Dedifferentiated amniotic fluid mesenchymal stem cell (primary cell): ENCODE measurements at regions not wholly inside any gene's neighbourhood (a gene's known extent, or its start where the extent isn't known, plus 50 kb on each side); places are given as distances from the start of the nearest gene placed in this dataset.
"Not testable (repeated sequence)": the region's sequence is repeated elsewhere in the genome, so short reads cannot be mapped to it uniquely, and the experiment has no call there.

Experiments
- DNase-seq: peaks from one replicate; pipeline ENCODE4 v3.0.0-alpha.2; 2016; ENCODE audit errors: extremely low spot score

DNA sequence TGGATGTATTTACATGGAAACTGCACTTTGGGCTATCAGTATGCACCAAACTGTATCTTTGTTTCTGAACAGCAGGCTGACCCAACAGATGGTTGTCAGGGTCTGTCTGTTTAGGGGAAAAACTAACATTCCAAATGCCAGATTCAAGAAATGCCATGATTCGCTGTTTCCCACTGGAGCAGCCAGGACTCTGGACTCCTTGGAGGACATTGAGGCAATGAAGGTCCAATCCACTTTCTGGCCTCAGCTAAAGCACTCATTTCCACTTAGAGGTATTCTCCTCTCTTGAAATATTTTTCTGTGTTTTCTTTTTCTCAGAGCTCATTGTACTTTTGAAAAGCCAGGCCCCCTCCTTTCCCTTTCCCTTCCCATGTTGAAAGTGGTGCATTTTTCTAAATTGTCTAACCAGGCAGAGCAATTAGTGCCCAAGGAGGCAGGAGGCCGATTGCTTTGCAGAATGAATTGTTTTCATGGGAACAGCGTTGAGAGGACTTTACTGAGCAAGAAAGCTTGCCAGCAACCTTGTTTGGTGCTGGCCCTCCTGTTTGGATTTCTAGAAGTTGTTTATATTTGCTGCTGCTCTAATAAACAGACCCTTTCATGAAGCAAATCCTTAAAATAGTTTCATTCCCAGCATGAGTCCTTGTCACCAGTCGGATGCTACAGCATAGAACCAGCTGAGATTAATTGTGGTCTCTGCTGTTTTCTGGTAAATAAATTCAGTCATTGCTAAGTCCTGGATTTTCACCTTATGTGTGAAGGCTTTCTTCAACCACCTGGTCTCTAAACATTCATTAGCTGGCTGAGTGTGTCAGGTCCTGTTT lies 132.8 kb upstream of the TAF11L2 start:
- DNase-seq = no peak

DNA sequence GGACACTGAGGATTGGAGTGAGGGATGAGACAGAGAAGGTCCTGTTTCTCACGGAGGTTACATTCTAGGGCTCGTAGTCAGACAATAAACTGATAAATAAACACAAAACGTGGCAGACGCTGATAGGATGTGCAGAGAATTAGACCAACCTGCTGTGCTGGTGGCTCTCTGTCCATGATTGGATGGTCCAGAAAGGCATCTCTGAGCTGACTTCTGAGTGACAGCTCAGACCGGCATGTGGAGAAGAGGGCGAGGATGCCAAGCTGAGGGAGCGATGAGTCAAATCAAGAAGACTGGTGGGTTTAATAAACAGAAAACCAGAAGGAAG lies 132.3 kb upstream of the TAF11L2 start:
- DNase-seq = no peak

DNA sequence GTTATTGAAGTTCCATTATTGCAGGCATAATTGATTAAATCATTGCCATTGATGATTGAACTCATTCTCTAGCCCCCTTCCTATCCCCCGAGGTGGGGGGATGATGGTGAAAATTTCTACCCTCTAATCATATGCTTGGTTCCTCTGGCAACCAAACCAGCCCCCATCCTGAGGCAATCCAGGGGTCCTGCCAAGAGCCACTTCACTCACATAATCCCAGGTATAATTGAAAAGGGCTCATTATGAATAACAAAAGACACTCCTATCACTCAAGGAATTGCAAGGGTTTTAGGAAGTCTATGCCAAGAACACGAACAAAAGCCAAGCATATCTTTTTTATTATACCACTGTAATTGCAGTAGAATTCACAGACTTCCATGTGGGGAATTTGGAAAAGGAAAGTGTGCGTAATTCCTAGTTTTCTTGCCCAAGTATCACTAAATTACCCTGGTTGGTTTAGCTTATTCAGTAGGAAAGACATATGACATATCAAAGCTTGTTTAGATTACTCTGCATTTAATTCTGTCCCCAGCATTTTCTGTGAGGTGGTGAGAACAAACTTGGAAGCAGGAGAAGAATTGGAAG lies 130.7 kb upstream of the TAF11L2 start:
- DNase-seq = no peak

DNA sequence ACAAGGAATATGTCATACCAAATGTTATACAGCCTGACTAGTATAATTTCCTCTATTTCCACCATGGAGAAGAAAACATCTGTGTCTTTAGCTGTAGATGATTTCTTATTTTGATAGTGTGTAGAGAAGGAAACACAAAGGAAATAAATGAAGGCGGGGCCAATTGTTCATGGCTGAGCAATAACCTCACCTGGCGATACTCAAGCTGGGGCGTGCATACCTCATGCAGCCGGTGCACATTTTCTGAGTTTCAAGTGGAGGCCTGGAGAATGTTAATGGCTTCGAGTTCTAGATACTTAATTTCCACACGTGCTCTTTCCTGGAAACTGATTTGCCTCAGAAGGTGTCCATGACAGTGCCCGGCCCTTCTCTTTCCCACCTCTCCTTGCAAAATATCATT lies 127.4 kb upstream of the TAF11L2 start:
- no peak for DNase-seq

GRCh38 chr5:17373406-17373805 lies 124.6 kb upstream of the TAF11L2 start:
- DNase-seq = no peak

- DNase-seq = no peak
Observed at GRCh38 chr5:17373814-17374556, 124.0 kb upstream of the TAF11L2 start.

GRCh38 chr5:17374973-17375742 lies 122.9 kb upstream of the TAF11L2 start:
- DNase-seq = no peak

GRCh38 chr5:17375886-17376285 lies 122.1 kb upstream of the TAF11L2 start:
- DNase-seq = not testable (repeated sequence)

DNA sequence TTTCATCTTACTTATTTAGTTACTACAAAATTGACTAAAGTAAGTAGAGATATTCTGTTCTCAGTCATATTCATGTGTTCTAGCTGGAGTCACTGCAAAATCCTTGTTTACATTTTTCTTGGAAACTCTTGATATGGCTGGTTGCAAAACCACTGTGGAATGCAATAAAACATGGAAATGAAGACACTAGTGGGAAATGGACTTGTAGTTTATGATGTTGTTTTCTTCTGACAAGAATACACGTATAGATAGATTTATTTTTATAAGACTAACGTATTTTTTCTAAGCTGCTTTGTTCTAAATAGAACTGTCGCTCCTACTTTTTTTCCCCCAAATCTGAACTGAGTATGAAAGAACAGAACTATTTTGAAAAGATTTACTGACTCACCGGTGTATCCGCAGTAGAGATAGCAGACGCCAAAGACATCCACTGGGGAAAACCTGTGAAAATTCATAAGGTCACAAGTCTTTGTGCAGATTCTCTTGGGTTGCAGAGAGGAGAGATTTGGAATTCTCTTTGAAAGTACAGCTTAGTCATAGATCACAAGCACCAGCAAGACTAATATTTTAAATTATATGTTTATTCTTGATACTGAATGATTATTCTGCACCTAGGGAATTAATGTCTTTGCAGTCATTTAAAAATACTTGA lies 119.6 kb upstream of the TAF11L2 start:
- peak; percentile 64 for DNase-seq

DNA sequence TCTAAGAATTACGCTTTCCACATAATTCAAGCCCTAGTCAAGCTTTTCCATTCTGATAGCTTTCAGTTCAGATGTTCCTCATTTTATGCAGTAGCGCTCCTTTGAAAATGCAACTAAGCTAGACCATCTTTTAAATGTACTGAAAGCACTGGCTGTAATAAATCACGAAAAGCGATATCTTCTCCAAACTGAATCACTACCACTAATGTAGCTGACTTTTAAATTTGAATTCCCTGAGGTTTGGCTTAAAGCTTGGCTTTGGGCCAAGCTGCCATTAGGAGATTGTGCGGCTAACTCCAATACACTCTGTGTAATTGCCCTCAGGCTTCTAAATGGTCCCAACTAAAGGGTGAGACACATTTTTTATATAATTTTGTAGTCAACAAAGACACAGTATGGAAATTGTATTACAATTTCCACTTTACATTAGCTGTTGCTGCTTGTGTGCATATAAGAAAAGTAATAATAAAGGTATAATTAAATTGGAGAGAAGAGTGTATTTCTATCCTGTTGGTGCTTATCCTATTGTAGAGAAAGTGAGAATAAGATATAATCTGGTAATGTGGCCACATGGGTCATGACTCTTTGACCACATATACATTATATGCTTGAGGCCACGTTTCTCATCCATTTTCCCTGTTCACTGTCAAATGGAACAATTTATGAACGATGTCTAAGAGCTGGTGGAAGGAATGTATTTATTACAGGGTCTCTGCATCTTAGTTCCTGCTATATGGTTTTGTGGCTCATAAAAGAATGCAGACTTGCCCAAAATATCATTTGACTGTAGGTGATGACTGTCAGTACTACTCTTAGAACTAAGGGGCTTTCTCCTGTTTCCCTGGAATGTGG lies 118.7 kb upstream of the TAF11L2 start:
- DNase-seq = no peak

GRCh38 chr5:17381932-17382331 lies 116.1 kb upstream of the TAF11L2 start:
- DNase-seq = no peak

DNA sequence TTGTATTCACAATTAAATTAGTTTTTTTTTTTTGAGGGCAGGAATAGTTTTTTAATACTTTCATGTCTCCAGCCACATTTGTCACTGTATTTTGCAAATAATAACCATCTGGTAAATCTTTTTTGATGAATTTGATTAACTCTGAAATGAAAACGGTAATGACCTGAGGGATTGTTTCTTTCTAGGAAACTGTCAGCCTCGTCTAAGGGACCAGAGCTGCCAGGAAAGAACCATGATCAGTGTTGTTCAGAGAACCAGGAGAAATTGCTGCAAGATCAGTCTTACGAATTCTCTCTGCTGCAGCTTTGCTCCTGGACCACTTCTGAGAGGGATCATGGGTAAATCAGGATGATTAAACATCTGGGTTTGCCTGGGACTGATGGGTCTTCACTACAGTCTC lies 114.5 kb upstream of the TAF11L2 start:
- DNase-seq = no peak

- no peak for DNase-seq
Observed at GRCh38 chr5:17384181-17384580, 113.8 kb upstream of the TAF11L2 start.

DNA sequence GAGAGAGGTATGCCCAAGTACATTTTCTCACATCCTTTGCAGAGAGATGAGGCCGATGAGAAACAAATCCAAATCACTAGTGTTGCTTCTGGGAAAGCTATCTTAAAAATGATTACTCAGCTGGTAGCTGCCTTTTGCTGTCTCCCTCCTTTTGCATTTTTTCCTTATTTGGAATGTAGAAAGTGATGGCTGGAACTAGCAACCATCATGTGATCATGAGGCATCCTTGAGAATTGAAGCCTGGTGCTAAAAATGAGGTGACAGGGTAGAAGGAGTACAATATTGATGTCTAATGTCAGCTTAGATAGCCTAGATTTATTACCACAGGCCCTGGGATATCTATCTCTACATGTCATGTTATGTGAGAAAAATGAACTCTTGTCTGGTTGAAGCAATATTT lies 109.3 kb upstream of the TAF11L2 start:
- DNase-seq = no peak

DNA sequence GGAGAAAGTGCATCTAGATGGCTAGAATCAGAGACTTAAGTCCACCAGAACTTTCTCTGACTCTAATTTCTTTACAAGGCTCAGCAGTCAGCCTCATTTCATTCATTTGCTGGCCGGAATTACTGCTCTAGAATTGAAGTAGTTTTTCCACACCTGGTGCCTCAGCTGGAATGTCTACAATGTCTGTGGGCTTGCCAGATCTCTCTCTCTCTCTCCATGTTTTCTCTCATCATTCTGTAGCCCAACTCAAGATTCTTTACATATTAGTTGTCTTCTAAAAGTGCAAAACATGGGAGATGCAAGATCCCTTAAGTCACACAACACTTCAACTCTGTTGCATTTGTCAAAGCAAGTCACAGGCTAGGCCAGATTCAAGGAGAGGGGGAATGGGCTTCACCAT lies 103.9 kb upstream of the TAF11L2 start:
- no peak for DNase-seq

GRCh38 chr5:17395106-17395880 lies 102.7 kb upstream of the TAF11L2 start:
- DNase-seq = peak; percentile 60

DNA sequence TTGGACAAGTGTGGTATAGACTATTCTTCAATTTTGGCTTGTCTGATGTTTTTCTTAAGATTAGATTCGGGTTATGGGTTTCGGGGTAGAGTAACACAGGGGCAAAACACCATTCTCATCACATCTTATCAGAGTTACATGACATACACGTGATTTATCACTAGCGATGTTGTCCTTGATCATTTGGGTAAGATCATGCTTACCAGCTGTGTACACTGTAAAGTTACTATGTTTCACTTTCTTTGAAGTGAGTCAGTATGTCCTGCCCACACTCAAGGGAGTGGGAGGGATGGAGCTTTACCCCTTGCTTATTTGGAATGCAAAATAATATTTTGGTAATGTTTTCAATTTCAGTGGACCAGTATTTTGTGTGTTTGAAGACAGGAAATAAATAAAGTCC lies 101.8 kb upstream of the TAF11L2 start:
- no peak for DNase-seq

DNA sequence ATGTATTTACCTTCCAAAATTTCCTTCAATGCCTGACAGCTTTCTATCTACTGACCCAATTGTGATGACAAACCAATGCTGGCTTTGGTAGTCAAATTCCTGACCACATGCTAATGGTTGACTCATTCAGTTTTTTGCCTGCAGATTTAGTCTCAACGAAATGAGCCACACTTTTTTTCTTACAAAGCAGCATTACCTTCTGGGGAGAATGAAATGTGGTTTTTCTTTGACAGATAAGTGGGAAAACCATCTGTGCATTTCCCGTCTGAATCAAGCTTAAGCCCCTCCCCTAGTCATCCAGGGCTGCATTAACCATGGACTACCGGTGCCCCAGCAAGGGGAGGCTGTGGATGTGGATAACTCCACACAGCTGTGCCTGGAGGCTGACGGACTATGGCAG lies 99.6 kb upstream of the TAF11L2 start:
- peak; percentile 63 for DNase-seq

DNA sequence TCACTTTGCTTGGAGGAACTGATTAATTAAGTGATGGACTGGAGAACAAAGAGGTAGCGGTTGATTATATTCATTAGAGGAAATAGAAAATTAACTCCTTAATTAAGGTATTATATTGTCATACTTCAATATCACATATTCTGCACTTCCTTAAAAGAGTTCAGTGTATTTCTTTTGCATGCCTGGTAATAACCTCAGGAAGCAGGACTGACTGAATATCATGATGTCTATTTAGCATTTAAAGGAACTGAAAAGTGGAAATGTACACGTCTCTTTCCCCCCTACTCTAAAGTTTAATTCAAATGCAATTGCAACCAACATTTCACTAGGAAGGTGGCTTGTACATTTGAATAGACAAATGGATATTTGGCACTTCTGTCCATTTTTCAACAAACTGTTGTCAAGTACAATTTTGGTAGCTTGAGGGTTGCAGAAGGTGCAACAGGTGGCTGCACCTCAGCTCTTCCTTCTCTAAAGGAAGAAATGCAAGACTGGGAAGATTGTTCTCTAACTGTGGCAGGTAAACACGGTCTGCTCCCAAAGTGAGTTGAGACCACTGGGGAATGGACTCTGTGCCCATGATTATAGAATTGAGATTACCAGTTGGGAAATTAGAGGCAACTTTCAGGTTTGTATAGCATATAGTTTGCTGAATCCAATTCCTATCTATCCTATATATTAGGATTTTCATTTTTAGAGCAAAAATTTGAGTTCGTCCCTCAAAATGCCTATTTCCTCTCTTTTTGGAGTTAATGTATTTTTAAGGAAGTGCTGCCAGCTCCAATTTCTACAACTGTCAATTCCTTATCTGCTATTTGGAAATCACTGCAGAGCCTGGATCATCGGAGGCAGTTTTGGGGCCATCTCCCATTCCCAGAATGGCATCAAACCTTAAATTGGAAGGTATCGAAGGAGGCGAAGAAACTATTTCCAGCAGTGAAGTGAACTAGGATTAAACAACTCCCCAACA lies 98.9 kb upstream of the TAF11L2 start:
- DNase-seq = no peak
